Stimulated activated CD4-positive, alpha-beta T cell treated with anti-CD3 and anti-CD28 coated beads, TNF-alpha, amount 100 ng/mL, for 24 hours (primary cell): ENCODE measurements at regions not wholly inside any gene's neighbourhood (a gene's known extent, or its start where the extent isn't known, plus 50 kb on each side); places are given as distances from the start of the nearest gene placed in this dataset.
"Not testable (repeated sequence)": the region's sequence is repeated elsewhere in the genome, so short reads cannot be mapped to it uniquely, and the experiment has no call there.

Experiments
- DNase-seq, 3 experiments: peaks; one replicate each; pipeline ENCODE4 v3.0.0-alpha.2; 2020; ENCODE audit warnings: low read depth in 3 of 3

DNA sequence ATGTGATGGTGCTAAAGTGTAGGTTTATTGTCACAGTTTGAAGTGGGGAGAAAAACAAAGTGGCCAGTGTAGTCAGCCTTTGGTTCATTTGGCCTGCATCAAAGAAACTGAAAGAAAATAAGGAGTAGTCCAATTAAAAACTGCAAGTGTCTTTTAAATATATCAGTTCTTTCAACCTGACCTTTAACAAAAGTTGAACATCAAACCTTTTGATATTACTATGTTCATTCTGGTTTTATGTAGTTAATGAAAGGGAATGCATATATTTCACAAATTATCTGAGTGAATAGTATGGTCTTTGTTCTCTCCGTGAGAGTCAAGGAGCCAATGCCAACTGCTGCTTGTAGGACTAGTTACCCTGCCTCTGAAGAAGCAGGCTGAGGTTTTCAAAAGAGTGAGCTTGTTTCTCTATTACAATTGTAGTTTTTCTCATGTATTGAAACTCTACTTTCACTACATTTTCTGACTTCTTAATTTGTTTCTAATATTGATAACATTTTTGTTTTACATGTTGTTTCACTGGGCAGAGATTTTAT, 1160.8 kb upstream of the LRRTM3 start:
- no peak for DNase-seq

DNA sequence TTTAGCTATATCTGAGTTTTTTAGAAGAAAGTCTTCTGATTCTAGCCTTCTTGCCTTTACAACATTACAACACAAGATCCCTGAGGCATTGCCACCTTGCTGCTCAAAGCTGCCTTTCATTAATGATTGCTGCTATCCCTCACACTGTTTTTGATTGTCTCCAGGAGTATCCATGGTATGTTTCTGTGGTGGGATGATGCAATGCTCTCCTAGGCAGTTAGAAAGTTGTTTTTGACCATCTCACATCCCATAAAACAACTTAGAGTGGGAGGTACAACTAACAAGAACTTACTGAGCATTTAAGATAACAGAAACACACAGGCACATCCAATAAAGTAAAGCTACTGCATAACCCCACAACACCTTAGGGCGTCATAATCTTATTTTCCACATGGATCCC, 1156.0 kb upstream of the LRRTM3 start:
- DNase-seq = no peak

DNA sequence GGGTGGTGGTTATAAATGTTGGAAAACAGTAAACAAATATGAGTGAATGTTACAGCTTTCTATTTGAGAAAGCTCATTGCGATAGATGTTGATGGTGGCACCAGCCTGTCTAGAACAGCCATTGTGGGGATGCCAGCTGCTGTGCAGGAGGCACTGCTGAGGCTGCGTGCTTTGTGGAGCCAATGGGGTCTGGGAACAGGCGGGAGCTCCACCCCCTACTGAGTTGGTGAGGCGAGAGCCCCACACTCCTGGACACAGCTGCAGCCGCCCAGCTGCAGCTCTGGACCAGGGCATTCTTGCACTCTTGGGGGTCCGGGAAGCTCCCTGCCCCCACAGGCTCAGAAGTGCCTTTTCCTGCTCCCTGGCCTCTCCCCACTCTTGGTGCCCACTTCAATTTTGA, 1147.1 kb upstream of the LRRTM3 start:
- DNase-seq = no peak

DNA sequence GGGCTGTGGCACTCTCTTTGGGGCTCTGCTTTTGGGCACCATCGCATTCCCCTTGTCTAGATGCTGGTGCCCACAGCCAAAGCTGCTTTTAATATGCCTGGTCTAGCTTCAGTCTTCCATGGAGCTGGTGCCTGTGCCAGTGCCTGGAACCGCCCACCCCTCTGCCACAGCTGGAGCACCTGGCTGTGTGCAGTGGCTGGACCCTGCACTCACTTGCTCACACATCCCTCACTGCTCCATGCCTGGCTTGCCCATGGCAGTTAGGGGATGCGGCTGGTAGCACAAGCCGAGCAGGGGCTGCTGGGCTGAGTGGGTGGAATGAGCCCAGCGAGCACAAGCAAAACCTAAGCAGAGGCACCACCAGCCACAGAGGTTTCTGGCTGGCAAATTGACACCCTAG, 1145.9 kb upstream of the LRRTM3 start:
- DNase-seq = no peak

DNA sequence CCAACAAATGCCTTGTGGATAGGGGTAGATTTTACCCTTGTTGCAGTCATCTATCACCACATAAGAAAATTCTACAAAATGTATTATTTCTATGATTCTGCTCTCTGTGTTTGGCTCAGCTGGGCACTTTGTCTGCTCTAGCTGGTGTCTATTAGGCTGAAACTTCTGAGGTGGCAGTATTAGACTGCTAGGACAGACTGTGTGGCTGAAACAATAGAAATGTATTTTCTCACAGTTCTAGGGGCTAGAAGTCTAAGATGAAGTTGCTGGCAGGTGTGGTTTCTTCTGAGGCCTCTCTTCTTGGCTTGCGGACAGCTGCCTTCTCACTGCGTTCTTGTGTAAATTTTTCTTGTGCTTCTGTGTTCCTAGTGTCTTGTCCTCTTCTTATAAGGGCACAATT, 1139.6 kb upstream of the LRRTM3 start:
- no peak for DNase-seq

DNA sequence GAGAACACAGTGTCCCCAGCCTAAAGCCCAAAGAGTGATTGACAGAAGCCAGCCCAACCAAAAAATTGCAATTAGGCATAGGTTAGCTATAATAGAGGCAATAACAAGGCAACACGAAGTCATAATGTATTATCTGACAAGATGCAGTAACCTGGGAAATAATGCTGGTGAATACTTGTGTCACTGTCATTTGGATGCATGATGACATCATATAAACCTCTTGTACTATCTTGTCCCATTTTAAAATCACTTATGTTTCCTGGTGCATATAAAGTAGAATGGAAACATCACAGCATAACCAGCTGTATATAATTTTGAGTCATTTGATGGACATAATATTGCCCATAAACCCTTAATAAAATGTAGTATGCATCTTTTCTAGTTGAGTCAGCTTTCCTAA, 1138.3 kb upstream of the LRRTM3 start:
- DNase-seq = no peak

DNA sequence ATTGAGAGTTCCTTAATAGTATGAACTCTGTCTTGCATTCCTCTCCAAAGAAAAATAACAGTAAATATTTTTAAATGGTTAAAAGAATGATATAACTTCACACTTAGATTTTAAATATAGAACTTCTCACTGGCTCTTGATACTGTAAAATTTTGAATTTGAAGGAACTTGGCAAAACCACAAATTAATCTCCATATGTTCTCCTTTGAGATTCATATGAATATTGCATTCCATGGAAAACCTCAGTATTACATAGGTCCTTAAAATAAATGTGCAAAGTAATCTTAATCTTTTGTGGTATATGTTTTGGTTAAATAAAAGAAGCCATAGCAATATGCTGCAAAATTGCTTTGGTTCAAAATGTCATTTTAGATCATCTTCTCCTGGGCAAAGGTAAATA, 1137.6 kb upstream of the LRRTM3 start:
- no peak for DNase-seq

DNA sequence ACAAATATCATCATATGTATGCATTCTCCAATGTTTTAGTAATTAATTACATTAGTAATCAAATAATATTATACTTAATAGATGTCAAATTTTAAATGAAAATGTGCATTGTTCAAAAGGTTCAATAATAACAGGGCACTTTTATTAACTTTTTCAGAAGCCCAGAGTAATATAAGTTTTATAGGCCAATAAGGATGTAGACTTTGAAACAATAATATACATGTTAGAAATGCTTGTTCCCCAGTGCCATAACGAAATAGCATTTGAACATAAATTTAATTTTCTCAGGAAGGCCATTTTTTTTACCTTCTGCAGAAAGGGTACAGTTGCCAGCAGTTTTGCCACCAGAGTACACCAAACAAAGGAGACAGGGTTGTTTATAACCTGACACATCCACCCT, 1133.9 kb upstream of the LRRTM3 start:
- no peak for DNase-seq

DNA sequence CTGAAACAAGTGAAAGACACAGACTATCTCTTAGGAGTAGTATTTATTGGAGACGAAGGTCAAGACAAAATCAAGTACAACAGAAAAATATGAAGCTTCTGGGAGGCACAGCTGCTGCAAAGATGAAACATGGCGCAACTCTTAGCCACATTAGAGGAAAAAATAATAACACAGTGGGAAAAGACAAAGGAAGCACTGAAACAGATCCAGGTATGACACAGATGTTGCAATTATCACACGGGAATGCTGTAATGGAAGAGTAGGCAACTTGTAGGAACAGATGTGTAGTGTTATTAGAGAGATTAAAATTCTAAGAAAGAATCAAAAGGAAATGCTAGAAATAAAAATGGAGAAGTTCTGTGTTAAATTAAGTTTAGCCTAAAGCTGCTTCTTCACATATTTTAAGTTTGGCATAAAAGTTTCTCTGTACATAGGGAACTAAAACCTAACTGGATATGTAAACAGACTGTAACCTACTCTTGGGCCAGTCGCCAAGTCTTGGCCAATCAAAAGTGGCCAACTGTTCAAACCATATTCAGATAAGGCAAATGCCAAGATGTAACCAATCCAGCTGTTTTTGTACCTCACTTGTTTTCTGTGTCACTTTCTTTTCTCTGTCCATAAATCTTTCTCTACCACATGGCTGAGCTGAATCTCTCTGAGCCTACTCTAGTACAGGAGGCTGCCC, 1132.0 kb upstream of the LRRTM3 start:
- DNase-seq = no peak

DNA sequence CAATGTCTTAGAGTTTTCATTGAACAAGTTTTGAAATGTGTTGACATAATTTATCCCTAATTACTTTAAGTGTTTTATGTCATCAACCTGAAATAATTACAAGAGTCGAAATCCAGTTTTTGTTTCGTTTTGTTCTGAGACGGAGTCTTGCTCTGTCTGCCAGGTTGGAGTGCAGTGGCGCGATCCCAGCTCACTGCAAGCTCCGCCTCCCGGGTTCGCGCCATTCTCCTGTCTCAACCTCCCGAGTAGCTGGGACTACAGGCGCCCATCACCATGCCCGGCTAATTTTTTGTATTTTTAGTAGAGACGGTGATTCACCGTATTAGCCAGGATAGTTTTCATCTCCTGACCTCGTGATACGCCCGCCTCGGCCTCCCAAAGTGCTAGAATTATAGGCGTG, 1131.0 kb upstream of the LRRTM3 start:
- DNase-seq = not testable (repeated sequence)

DNA sequence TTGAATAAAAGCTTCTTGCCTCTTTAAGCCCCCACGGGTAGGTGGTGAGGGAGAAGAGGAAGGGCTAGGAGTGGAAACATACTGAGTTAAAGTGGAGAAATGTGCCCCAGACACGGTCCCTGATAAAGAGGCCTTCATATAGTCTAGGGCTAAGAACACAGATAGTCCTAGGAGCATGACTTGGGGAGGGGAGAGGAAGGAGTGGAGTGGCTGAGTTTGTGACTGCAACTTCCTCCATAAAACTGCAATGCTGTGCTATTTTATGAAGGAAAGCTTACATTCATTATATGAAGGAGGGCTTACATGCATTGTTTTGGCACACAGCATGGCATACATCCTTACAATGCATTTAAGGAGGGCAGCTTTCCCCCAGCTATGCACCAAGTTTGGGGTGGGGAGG, 1129.4 kb upstream of the LRRTM3 start:
- no peak for DNase-seq

DNA sequence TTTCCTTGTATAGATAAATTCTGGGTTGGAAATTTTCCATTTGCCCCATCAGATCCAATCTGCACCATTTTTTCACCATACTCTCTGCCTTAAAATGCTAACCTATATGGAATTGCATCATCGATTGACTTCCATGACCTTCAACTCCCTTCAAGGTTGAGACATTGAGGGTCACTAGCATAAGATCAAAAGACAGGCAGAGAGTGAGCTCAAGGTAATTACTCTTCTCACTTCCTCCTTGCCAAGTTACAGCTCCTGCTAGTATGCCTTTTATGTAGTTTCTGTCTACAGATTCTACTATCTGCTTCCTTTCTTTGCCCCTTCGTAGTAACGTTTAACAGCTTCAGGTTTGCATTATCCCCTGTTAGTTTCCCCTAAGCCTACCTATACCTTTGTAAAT, 1127.7 kb upstream of the LRRTM3 start:
- DNase-seq = no peak

DNA sequence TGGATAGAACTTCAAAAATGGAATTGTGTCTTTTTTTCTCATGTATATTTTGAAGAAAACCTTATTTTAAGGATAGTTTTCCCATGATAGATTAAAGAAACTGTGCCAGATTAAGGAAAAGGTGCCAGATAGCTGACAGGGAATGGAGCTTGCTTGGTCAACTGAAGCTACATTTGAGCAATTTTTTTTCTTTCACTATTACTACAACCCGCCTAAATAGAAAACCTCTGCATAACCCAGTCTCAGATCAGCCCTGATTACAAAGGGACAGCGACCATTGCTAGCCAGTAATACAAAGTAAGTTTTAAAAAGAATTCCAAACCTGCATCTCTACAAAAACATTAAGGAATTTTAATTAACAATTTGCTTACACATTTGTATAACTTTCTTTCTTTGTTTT, 1123.4 kb upstream of the LRRTM3 start:
- DNase-seq = no peak

DNA sequence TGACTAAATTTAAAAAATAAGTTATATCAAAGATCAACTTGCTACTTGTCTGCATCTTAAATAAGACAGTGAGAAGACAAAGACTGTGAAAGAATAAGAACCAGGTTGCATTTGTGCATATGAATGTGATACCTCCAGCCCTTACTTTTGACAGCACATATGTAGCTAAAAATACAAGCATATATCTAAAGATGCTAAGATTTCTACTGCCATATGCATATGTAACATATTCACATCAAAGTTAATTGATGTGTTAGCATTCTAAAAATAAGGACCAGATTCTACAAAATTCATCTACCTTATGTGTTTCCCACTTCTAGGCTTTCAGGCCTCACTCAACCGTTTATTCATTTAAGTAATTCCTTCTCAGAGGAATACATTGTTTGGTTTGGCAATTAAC, 1120.3 kb upstream of the LRRTM3 start:
- DNase-seq = no peak

DNA sequence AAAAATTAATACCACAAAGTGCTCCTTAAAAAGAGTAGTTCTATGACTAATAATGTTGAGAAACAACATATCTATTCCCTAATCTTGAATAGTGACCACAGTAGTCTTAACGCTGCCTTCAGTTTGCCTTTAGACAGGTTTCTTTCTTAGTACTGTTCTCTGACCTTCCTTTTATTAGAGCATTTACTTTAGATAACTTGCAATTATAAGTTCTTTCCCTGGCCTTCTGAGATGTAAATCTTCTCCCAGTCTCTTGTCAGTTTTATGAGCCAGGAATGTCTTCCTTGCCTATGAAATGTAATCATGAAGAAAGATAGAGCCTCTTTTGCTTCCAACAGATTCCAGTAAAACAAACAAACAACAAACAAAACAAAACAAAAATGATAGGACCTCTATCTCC, 1119.8 kb upstream of the LRRTM3 start:
- no peak for DNase-seq

DNA sequence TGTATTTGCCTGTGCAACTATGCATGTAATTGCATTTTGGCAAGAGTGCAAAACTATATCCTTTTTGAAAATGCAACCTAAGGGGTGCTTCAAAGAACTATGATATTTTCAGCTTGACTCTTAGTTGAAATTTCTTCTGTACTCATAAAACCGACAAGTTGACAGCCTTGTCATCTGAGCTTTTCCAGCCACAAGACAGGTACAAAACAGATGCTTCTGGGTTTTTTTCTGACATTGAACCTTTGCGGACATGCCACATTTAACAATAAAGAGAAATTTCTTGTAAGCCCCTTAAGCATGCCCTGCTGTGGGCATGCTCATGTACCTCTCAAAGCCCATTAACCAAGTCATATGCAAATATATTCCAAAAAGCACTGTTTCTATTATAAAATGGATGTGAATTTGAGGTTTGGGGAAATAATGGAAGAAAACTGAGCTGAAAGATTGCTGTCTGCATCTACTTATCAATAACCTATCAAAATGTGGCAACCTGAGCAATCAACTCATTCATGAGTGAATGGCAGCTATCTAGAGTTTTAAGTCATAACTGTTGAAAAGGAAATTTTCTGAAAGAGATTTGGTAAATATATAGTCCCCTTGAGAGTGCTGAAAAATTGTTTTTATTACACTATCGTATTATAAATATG, 1117.0 kb upstream of the LRRTM3 start:
- no peak for DNase-seq

DNA sequence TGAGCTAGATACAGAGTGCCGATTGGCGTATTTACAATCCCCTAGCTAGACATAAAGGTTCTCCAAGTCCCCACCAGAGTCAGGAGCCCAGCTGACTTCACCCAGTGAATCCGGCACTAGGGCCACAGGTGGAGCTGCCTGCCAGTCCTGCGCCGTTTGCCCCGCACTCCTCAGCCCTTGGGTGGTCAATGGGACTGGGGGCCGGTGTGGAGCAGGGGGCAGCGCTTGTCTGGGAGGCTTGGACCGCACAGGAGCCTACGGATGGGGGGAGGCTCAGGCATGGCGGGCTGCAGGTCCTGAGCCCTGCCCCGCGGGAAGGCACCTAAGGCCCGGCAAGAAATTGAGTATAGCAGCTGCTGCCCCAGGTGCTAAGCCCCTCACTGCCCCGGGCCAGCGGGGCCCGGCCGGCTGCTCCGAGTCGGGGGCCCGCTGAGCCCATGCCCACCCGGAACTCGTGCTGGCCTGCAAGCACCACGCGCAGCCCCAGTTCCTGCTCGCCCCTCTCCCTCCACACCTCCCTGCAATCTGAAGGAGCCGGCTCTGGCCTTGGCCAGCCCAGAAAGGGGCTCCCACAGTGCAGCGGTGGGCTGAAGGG, 1113.8 kb upstream of the LRRTM3 start:
- no peak for DNase-seq

DNA sequence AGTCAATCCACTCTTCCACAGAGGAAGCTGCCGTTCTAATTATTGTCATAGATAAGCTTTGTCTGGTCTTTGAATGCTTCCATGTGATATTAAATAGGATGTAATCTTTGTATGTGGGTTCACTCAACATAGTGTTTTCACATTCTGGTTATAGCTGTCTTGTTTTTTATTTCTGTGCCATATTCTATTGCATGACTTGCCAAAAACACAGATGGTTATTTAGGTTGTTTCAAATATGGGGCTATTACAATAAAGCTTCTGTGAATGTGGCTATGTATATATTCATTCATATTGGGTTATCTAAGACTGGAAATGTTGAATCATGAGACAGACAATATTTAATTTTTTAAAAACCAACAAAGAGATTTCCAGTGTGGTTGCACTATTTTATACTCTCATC, 1109.3 kb upstream of the LRRTM3 start:
- DNase-seq = no peak

DNA sequence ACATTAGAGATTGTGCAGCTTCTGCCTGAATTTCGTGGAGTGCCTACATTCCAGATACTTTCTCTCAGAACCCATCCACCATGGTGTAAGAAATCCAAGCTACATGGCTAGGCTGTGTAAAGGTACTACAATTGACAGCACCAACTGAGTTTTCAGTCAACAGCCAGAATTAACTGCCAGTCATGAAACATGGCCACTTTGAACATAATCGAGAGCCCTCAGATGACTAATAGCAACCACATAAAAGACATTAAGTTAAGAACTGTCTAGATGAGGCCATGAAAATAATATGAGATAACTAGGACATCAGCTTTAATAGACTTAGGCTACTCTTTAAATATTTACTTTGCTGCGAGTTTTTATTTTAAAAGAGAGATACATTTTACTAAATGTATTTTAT, 1106.8 kb upstream of the LRRTM3 start:
- no peak for DNase-seq

DNA sequence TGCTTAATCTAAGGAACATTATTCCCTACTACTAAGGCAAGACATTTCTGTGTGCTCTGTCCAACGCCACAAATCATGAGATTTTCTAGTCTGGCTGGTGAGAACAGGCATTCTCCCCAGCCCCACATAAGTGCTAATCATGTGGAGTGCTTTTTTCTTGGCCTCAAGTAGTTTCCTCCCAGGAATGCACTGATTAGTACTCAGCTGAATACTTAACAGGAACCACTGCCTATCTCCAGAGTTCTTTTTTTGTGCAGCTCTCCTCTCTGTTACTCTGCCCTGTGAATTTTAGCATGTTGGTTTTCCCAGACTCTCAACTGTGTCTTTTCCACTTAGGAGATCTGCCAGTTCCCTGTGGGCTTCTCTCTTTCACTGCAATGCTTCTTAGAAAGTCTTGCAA, 1098.5 kb upstream of the LRRTM3 start:
- DNase-seq = no peak

DNA sequence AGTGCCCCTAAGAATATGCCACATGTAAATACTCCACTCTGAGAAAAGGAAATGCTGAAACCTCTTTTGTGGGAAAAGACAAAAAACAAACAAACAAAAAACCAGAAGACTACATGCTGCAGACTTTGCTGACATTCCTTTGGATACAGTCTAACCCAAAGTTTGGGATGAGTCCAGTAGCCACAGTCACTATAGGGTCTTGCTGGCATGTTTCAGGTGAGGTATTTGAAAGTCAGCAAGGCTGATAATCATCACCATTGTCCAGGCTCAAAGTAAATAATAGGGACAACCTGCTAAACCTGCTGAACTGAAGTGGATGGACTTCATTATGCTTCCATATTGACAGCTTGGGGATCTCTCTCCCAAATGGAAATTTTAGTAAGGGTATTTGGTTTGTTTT, 1087.0 kb upstream of the LRRTM3 start:
- DNase-seq = no peak

DNA sequence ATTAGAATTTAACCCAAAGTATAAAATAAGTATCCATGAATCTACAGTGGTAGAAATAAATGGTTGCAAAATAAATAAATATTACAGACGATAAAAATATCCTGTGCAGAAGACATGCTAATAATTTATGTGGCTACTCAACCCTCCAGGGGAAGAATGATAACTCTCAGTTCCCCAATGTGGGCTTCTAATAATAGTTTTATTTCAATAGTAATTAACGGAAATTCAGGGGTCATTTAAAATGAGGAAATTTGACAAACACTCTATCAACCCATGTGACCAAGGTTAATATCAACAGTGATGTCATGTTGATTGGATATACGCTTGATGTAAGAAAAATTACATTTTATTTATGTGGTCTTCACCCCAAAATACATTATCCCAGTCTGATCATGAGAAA, 1082.6 kb upstream of the LRRTM3 start:
- DNase-seq = no peak

DNA sequence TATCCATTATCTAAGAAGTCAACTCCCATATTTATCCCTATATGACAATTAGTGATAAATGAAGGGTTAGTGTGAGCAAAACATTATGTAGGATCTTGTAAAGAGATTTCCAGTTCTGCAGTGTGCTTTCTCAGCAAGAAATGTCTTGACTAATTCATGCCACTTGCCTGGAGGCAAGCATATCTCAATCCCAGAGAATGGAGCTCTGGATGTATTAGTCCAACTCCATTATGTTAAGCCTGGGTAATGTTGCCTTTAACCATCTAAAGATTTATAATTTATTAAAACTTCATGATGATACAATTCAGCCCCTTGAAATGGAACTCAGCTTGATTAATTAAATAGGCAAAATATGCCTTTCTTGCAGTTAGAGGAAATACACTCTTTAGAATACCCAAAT, 1079.9 kb upstream of the LRRTM3 start:
- DNase-seq = no peak
